Endothelial cell of umbilical vein (primary cell): ENCODE measurements at regions not wholly inside any gene's neighbourhood (a gene's known extent, or its start where the extent isn't known, plus 50 kb on each side); places are given as distances from the start of the nearest gene placed in this dataset.

Experiments used
- BruUV-seq: library from RNA; stranded (reverse); fragments of 400-500 nt; replicated peaks from 2 replicates; lab custom pipeline; 2021; lab: Mats Ljungman, UMichigan
- CTCF ChIA-PET: fragments of 300-600, 350-600 bp; sonication (Branson Sonifier 250); formaldehyde crosslinking; loops from one replicate; lab custom pipeline; 2021; ENCODE audit warnings: antibody characterized with exemption, inconsistent platforms; lab: Charles Lee
- POLR2A ChIA-PET: fragments of 300-600, 350-600 bp; sonication (Branson Sonifier 250); formaldehyde crosslinking; loops from one replicate; lab custom pipeline; 2021; ENCODE audit warnings: antibody characterized with exemption, inconsistent platforms; lab: Charles Lee
- DNase-seq: peaks from one replicate; pipeline ENCODE4 v3.0.0-alpha.2; 2011; ENCODE audit warnings: low read depth, low spot score
- FAIRE-seq: peaks from 2 replicates; lab custom pipeline; 2011; peaks lifted over from hg19 to GRCh38; lab: Jason Lieb, UNC
- H2AFZ ChIP-seq: 2 replicates; pipeline ENCODE4 v1.6.0; 2012; ENCODE audit warnings: low read depth, low read length, control low read depth, inconsistent platforms
- H3K27ac ChIP-seq: 2 replicates; pipeline ENCODE4 v1.5.1; 2011; ENCODE audit warnings: low read depth, mild to moderate bottlenecking, control low read depth, low read length, moderate library complexity; ENCODE audit not compliant: insufficient read depth
- H3K27me3 ChIP-seq, 2 experiments: 2 replicates each; pipeline versions ENCODE4 v1.6.0 to v1.6.1; 2011; ENCODE audit warnings: low read length in 2 of 2, mixed read lengths in 1 of 2; ENCODE audit not compliant: control insufficient read depth in 2 of 2, insufficient read depth in 2 of 2
- H3K36me3 ChIP-seq, 2 experiments: 2 replicates in 1 of 2; 3 replicates in 1 of 2; pipeline ENCODE4 v1.5.1; 2011; ENCODE audit warnings: low read length in 2 of 2, mild to moderate bottlenecking in 1 of 2, moderate library complexity in 1 of 2; ENCODE audit not compliant: control insufficient read depth in 2 of 2, insufficient read depth in 2 of 2; ENCODE audit errors: extremely low read depth in 1 of 2
- H3K4me1 ChIP-seq: 3 replicates; pipeline ENCODE4 v1.5.1; 2011; ENCODE audit warnings: mild to moderate bottlenecking, low read length; ENCODE audit not compliant: control insufficient read depth, insufficient read depth; ENCODE audit errors: extremely low read depth
- H3K4me2 ChIP-seq: 2 replicates; pipeline ENCODE4 v1.6.1; 2011; ENCODE audit warnings: low read length, control low read depth, mixed read lengths; ENCODE audit not compliant: insufficient read depth
- H3K4me3 ChIP-seq, 3 experiments: fragments of 200-600 bp in 1 of 3; sonication (generic), shearing (Covaris generic) in 1 of 3; replicated peaks in 1 of 3; 2 replicates each; pipeline ENCODE4 v1.5.1; 2011 to 2016; ENCODE audit warnings: control low read depth in 3 of 3, low read length in 3 of 3, mild to moderate bottlenecking in 2 of 3, inconsistent platforms in 1 of 3, low read depth in 1 of 3, moderate library complexity in 1 of 3; ENCODE audit not compliant: insufficient read depth in 1 of 3
- H3K79me2 ChIP-seq: 2 replicates; pipeline ENCODE4 v1.6.0; 2012; ENCODE audit warnings: low read length, inconsistent platforms; ENCODE audit not compliant: control insufficient read depth, insufficient read depth
- H3K9ac ChIP-seq: replicated peaks from 2 replicates; pipeline ENCODE3; 2011; ENCODE audit warnings: low read length, control low read depth; ENCODE audit not compliant: insufficient read depth; ENCODE audit errors: extremely low read depth
- H3K9me1 ChIP-seq: replicated peaks from 3 replicates; pipeline ENCODE4 v1.6.0; 2011; ENCODE audit warnings: mild to moderate bottlenecking, low read length; ENCODE audit not compliant: control insufficient read depth, insufficient read depth; ENCODE audit errors: extremely low read depth
- H3K9me3 ChIP-seq: replicated peaks from 2 replicates; pipeline ENCODE4 v1.5.1; 2012; ENCODE audit warnings: low read length, inconsistent platforms; ENCODE audit not compliant: control insufficient read depth, insufficient read depth
- H4K20me1 ChIP-seq: replicated peaks from 2 replicates; pipeline ENCODE3; 2011; ENCODE audit warnings: mild to moderate bottlenecking, low read length; ENCODE audit not compliant: control insufficient read depth, insufficient read depth; ENCODE audit errors: extremely low read depth
- EZH2 ChIP-seq: IDR thresholded peaks from 2 replicates; pipeline ENCODE4 v1.6.1; 2012; ENCODE audit warnings: borderline replicate concordance, low read depth, mild to moderate bottlenecking, moderate library complexity, low read length, inconsistent platforms; ENCODE audit not compliant: severe bottlenecking
- FOS ChIP-seq: IDR thresholded peaks from 2 replicates; pipeline ENCODE4 v1.6.1; 2011; ENCODE audit warnings: mild to moderate bottlenecking, low read length, moderate library complexity, borderline replicate concordance; ENCODE audit not compliant: insufficient read depth
- GATA2 ChIP-seq: IDR thresholded peaks from 2 replicates; pipeline ENCODE4 v1.7.0; 2011; ENCODE audit warnings: low read depth, mild to moderate bottlenecking, moderate library complexity, mixed read lengths, low read length; ENCODE audit not compliant: insufficient read length, insufficient read depth
- JUN ChIP-seq: IDR thresholded peaks from 2 replicates; pipeline ENCODE4 v1.6.1; 2011; ENCODE audit warnings: borderline replicate concordance, low read depth; ENCODE audit not compliant: insufficient read length, insufficient read depth
- MYC ChIP-seq: IDR thresholded peaks from one replicate; pipeline ENCODE4 v1.6.1; 2011; ENCODE audit warnings: mild to moderate bottlenecking, low read depth, low read length
- POLR2A ChIP-seq: IDR thresholded peaks from 2 replicates; pipeline ENCODE4 v1.6.1; 2012; ENCODE audit warnings: low read depth, mild to moderate bottlenecking, control low read depth, low read length
- POLR2AphosphoS5 ChIP-seq: IDR thresholded peaks from 2 replicates; pipeline ENCODE4 v1.6.1; 2012; ENCODE audit warnings: low read depth, mild to moderate bottlenecking, control low read depth, low read length, moderate library complexity; ENCODE audit not compliant: insufficient read depth
- dilution Hi-C: fragments of 300-500 bp; cut with MboI; formaldehyde crosslinking; loops from one replicate; pipeline ENCODE4 v1.15.0; 2019; ENCODE audit warnings: low sequenced_read_pairs; ENCODE audit not compliant: extremely low pct_ligation_motif_present
- intact Hi-C: fragments of 100-400 bp; cut with micrococcal nuclease; formaldehyde crosslinking; loops from one replicate; pipeline ENCODE4 v1.10.0; 2022
- TF ChIP-seq, protein P1 (sequence below), 2 donors: IDR thresholded peaks; 1 replicate in 1 of 2; 2 replicates in 1 of 2; pipeline ENCODE4 v1.5.1; 2011; ENCODE audit warnings: low read length in 2 of 2, mild to moderate bottlenecking in 2 of 2, moderate library complexity in 2 of 2, control low read depth in 1 of 2, inconsistent platforms in 1 of 2, low read depth in 1 of 2; ENCODE audit not compliant: insufficient read depth in 1 of 2; ENCODE audit errors: extremely low read depth in 1 of 2
- TF ChIP-seq, protein P2 (sequence below): IDR thresholded peaks from 2 replicates; pipeline ENCODE4 v1.6.1; 2011; ENCODE audit not compliant: insufficient read depth, insufficient read length

DNA sequence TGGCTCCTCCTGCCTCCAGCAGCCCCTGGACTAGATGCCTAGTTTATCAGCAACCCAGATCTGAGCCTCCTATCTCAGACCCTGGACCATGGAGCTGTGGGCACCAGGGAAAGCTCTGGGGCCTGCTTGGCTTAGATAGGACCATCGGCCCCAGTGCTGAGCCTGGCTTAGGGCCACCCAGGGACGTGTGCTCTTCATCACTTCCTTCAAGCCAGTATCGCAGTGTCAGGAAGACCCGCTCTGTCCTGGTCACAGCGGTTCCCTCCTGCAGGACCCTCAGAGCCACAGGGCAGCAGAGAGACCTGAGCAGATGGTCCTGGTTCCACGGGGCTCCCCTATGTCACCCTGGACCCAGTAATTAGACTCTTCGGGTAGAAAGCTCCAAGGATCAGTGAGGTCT, 105.7 kb upstream of the FAM20C start:
- Histone ChIP-seq H3K4me3 (no peak overlapping the region), H3K27ac (no peak overlapping the region), H3K9me3 (no peaks in the 10 kb centered on the region), H2AFZ (no peak overlapping the region), H3K36me3 (no peaks in the 10 kb centered on the region), H3K79me2 (no peaks in the 10 kb centered on the region), H4K20me1 (no peaks in the 10 kb centered on the region), H3K9me1 (no peaks in the 10 kb centered on the region), H3K4me2 (no peak overlapping the region), H3K9ac (no peak overlapping the region), H3K27me3 (no peaks in the 10 kb centered on the region), H3K4me1 (peaks cover 21% of the 10 kb centered on the region)
- ChIA-PET CTCF (interaction anchor here (1.2 to 3.2 kb wide), 3 partner anchors 22 to 33 kb away, joined by 3 to 18 read pairs (median 5); no protein-coding TSS in a partner anchor), POLR2A (no interaction called here)
- FAIRE-seq, result no peak
- DNase-seq, result no peak
- dilution Hi-C loops (no loop called here), intact Hi-C loops (no loop called here)
- no TSS peak for BruUV-seq
- TF ChIP-seq POLR2A, result no peak
- TF ChIP-seq GATA2, result no peak
- no peak for TF ChIP-seq MYC
- TF ChIP-seq POLR2AphosphoS5, result no peak
- no peak for TF ChIP-seq FOS
- TF ChIP-seq, protein P1, sequence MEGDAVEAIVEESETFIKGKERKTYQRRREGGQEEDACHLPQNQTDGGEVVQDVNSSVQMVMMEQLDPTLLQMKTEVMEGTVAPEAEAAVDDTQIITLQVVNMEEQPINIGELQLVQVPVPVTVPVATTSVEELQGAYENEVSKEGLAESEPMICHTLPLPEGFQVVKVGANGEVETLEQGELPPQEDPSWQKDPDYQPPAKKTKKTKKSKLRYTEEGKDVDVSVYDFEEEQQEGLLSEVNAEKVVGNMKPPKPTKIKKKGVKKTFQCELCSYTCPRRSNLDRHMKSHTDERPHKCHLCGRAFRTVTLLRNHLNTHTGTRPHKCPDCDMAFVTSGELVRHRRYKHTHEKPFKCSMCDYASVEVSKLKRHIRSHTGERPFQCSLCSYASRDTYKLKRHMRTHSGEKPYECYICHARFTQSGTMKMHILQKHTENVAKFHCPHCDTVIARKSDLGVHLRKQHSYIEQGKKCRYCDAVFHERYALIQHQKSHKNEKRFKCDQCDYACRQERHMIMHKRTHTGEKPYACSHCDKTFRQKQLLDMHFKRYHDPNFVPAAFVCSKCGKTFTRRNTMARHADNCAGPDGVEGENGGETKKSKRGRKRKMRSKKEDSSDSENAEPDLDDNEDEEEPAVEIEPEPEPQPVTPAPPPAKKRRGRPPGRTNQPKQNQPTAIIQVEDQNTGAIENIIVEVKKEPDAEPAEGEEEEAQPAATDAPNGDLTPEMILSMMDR (IDR thresholded peaks at IDR 0.05; ENCODE audit: extremely low read depth in 1 of 2, insufficient read depth in 1 of 2, low read depth in 1 of 2, low read length in 2 of 2), result no peak
- TF ChIP-seq, protein P2, sequence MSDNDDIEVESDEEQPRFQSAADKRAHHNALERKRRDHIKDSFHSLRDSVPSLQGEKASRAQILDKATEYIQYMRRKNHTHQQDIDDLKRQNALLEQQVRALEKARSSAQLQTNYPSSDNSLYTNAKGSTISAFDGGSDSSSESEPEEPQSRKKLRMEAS, result no peak
- TF ChIP-seq EZH2, result no peak
- no peak for TF ChIP-seq JUN
